Trophoblast cell (in vitro differentiated cells and primary cell): ENCODE measurements at regions not wholly inside any gene's neighbourhood (a gene's known extent, or its start where the extent isn't known, plus 50 kb on each side); places are given as distances from the start of the nearest gene placed in this dataset.

Experiments
- DNase-seq, 2 donors: peaks; one replicate each; pipeline ENCODE4 v3.0.0-alpha.2; 2016
- H2AFZ ChIP-seq: 2 replicates; pipeline ENCODE4 v1.6.1; 2013; ENCODE audit warnings: low read length, moderate library complexity, mild to moderate bottlenecking; ENCODE audit not compliant: insufficient read depth, poor library complexity
- H2AK5ac ChIP-seq: 2 replicates; pipeline ENCODE4 v1.6.1; 2013; ENCODE audit warnings: mild to moderate bottlenecking, low read length
- H2BK120ac ChIP-seq: 2 replicates; pipeline ENCODE4 v1.6.1; 2013; ENCODE audit warnings: low read length, mild to moderate bottlenecking, moderate library complexity; ENCODE audit not compliant: insufficient read depth, poor library complexity
- H2BK12ac ChIP-seq: 2 replicates; pipeline ENCODE4 v1.6.1; 2013; ENCODE audit warnings: mild to moderate bottlenecking, low read length, moderate library complexity
- H2BK5ac ChIP-seq: 2 replicates; pipeline ENCODE4 v1.6.1; 2013; ENCODE audit warnings: low read length, low read depth, moderate library complexity, mild to moderate bottlenecking; ENCODE audit not compliant: poor library complexity
- H3K14ac ChIP-seq: 2 replicates; pipeline ENCODE4 v1.6.1; 2013; ENCODE audit warnings: mild to moderate bottlenecking, low read length
- H3K18ac ChIP-seq: 2 replicates; pipeline ENCODE4 v1.6.1; 2013; ENCODE audit warnings: mild to moderate bottlenecking, low read length
- H3K23ac ChIP-seq: 2 replicates; pipeline ENCODE4 v1.6.1; 2013; ENCODE audit warnings: low read length
- H3K27ac ChIP-seq: 2 replicates; pipeline ENCODE4 v1.5.1; 2013; ENCODE audit warnings: low read depth, mild to moderate bottlenecking, inconsistent platforms, low read length, moderate library complexity
- H3K27me3 ChIP-seq: 2 replicates; pipeline ENCODE4 v1.6.1; 2013; ENCODE audit warnings: inconsistent platforms, mild to moderate bottlenecking, low read length, moderate library complexity; ENCODE audit not compliant: insufficient read depth
- H3K36me3 ChIP-seq, 2 experiments: 1 replicate in 1 of 2; 2 replicates in 1 of 2; pipeline ENCODE4 v1.6.1; 2013; ENCODE audit warnings: low read length in 2 of 2, mild to moderate bottlenecking in 2 of 2, moderate library complexity in 1 of 2; ENCODE audit not compliant: insufficient read depth in 2 of 2, control insufficient read depth in 1 of 2
- H3K4ac ChIP-seq: 2 replicates; pipeline ENCODE4 v1.6.1; 2013; ENCODE audit warnings: low read depth, mild to moderate bottlenecking, low read length, moderate library complexity
- H3K4me1 ChIP-seq, 2 experiments: 1 replicate in 1 of 2; 2 replicates in 1 of 2; pipeline ENCODE4 v1.6.1; 2013; ENCODE audit warnings: low read length in 2 of 2, mild to moderate bottlenecking in 2 of 2, moderate library complexity in 1 of 2; ENCODE audit not compliant: insufficient read depth in 2 of 2, control insufficient read depth in 1 of 2
- H3K4me2 ChIP-seq: 2 replicates; pipeline ENCODE4 v1.6.1; 2013; ENCODE audit warnings: inconsistent platforms, mild to moderate bottlenecking, low read length, moderate library complexity
- H3K4me3 ChIP-seq: 2 replicates; pipeline ENCODE4 v1.5.1; 2013; ENCODE audit warnings: mild to moderate bottlenecking, low read depth, low read length, inconsistent platforms
- H3K79me1 ChIP-seq: one replicate; pipeline ENCODE4 v1.6.1; 2013; ENCODE audit warnings: low read length
- H3K79me2 ChIP-seq: 2 replicates; pipeline ENCODE4 v1.6.1; 2013; ENCODE audit warnings: low read length, mild to moderate bottlenecking; ENCODE audit not compliant: control insufficient read depth, insufficient read depth, poor library complexity
- H3K9ac ChIP-seq: 2 replicates; pipeline ENCODE4 v1.6.1; 2013; ENCODE audit warnings: mild to moderate bottlenecking, low read length
- H3K9me3 ChIP-seq: 2 replicates; pipeline ENCODE4 v1.6.1; 2013; ENCODE audit warnings: low read depth, mild to moderate bottlenecking, control low read depth, inconsistent platforms, low read length; ENCODE audit not compliant: insufficient read depth
- H4K12ac ChIP-seq: 2 replicates; pipeline ENCODE4 v1.6.1; 2013; ENCODE audit warnings: low read depth, mild to moderate bottlenecking, low read length, moderate library complexity
- H4K8ac ChIP-seq: 2 replicates; pipeline ENCODE4 v1.6.1; 2013; ENCODE audit warnings: low read depth, mild to moderate bottlenecking, low read length, moderate library complexity
- H4K91ac ChIP-seq: one replicate; pipeline ENCODE4 v1.6.1; 2013; ENCODE audit warnings: low read depth, mild to moderate bottlenecking, low read length, moderate library complexity
- WGBS: extraction: QIAGEN DNeasy Blood & Tissue Kit; methylation state at CpG from one replicate; pipeline ENCODE4 v1.1.7; 2013; ENCODE audit warnings: missing lambda C conversion rate; ENCODE audit not compliant: insufficient read length, insufficient coverage; ENCODE audit errors: extremely low coverage; 5-methylcytosine and 5-hydroxymethylcytosine counted together

GRCh38 chr12:81809113-81809777 is 50.1 kb upstream of the PPFIA2 start:
- H2BK5ac ChIP-seq, result no peak overlapping the region
- no peak overlapping the region for H3K4me3 ChIP-seq
- H3K18ac ChIP-seq, result no peak overlapping the region
- no peak overlapping the region for H4K12ac ChIP-seq
- H2AK5ac ChIP-seq, result no peak overlapping the region
- no peak overlapping the region for H3K4me2 ChIP-seq
- no peaks in the 10 kb centered on the region for H3K79me1 ChIP-seq
- no peak for DNase-seq
- H2BK12ac ChIP-seq, result no peak overlapping the region
- no CpG with 5 or more reads among the region's 4 CpGs for WGBS
- no peaks in the 10 kb centered on the region for H3K27me3 ChIP-seq
- H3K36me3 ChIP-seq, result no peaks in the 10 kb centered on the region
- no peak overlapping the region for H2BK120ac ChIP-seq
- no peak overlapping the region for H4K91ac ChIP-seq
- H3K23ac ChIP-seq, result no peak overlapping the region
- no peak overlapping the region for H3K27ac ChIP-seq
- H3K9ac ChIP-seq, result no peak overlapping the region
- no peaks in the 10 kb centered on the region for H3K79me2 ChIP-seq
- no peak overlapping the region for H3K14ac ChIP-seq
- H3K9me3 ChIP-seq, result peaks cover 1% of the 10 kb centered on the region
- no peaks in the 10 kb centered on the region for H3K4me1 ChIP-seq
- H2AFZ ChIP-seq, result no peak overlapping the region
- H3K4ac ChIP-seq, result no peak overlapping the region
- H4K8ac ChIP-seq, result no peak overlapping the region
